Stimulated activated CD4-positive, alpha-beta T cell treated with anti-CD3 and anti-CD28 coated beads, TNF-alpha, amount 100 ng/mL, for 4 hours (primary cell): ENCODE measurements at regions not wholly inside any gene's neighbourhood (a gene's known extent, or its start where the extent isn't known, plus 50 kb on each side); places are given as distances from the start of the nearest gene placed in this dataset.
"Not testable (repeated sequence)": the region's sequence is repeated elsewhere in the genome, so short reads cannot be mapped to it uniquely, and the experiment has no call there.

ENCODE experiments used
- DNase-seq, 3 experiments: peaks; one replicate each; pipeline ENCODE4 v3.0.0-alpha.2; 2020; ENCODE audit warnings: low read depth in 3 of 3

DNA sequence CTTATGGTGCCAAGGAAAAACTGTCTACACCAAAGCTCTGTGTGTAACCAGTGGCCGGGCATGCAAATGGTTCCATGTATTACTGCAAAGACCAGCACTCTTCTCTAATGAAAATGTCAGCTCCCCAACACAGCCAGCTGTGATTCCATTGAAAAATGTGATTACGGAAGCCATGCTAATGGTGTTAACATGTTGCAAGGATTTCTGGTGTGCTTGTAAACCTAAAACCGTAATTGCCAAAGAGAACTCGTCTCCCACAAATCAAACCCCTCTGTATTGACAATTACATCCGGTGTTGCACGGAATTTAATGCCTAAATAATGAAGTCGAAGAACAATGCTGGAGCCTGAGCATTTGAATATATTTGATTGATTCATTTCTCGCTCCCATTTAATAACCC is 351.7 kb downstream of the NPIPA8 start:
- DNase-seq = no peak

DNA sequence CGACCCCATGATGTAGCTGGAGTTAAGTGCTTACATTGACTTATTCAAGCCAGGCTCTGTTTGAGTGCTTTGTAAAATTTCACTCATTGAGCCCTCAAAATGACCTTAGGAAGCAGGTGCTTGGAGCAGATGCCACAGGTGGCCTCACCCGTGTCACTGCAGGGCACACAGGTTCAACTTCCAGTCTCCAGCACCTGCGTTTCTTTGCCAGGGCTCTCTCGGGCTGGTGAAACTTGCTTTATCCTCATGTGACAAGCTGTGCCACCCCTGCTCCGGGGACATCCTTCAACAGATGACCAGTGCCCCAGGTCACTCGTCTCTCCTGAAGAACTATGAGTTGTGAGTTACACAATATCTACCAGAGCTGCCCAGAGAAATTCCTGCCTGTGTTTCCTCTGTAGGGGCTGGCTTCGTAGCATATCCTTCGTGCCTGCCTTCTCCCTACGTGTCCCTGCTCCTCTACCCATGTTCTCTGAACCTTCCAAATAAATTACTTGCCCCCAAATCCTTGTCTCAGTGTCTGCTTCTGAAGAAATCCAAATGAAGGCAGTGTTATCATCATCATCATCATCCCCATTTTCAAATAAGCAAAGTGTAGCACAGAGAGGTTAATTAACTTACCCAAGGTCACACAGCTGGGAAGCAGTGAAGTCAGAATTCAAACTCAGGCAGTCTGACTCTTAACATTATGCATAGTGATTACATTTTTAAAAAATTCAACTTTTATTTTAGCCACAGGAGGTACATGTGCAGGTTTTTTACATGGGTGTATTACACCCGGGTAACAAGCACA is 352.5 kb downstream of the NPIPA8 start:
- DNase-seq = no peak

DNA sequence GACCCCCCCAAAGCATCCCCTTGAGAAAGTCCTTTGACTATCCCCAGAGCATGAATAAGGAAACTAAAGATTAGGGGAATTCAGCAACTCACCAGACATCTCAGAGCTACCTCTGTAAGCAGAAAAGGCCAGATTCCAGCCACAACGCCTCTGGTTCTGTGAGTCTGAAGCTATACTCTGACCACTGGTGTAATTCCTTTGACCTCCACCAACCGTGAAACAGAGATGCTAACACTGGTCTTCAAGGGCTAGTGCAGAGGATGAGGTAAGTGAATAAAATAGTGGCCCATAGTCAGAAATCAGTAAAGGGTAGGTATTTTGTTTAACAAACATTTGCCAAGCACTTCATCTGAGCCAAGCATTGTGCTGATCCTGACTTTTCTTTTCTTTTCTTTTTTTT is 353.4 kb downstream of the NPIPA8 start:
- DNase-seq = no peak

DNA sequence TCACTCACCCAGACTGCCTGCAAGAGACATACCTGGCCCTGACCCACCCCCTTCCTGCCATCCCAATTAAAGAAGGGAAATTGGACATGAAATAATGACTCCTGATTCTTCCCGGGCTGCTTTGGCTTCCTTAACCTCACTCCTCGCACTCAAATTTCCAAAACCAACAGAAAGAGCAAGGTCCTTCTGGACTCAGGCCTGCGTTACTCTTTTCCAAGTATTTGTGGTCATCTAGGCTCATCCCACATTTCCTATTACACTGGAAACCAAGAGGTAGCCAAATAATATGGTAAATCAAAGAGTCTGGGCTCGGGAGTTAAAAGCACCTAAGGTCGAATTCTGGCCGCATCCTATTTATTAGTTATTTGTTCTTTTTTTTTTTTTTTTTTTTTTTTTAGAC is 359.3 kb downstream of the NPIPA8 start:
- DNase-seq = no peak

DNA sequence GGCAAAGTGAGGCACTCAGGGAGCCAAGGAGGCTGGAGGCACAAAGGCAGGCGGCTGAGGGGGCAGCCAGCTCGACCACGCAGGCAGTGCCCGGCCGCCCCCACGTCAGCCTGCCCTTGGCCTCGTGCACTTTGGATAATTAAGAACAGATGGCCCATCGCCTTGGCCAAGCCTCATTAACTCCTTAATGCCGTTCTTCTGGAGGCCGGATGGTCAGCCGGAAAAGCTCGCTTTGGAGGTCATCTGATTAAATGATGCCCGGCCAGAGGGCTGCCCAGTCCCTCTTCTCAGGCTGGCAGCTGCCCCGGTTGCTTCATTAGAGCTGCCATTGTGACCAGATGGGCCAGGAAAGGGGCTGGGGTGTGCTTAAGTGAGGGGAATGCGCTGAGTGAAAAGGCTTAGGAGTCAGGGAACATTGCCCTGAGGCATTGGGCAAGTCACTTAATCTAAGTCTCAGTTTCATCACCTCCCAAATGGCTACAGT is 364.0 kb downstream of the NPIPA8 start:
- no peak for DNase-seq

DNA sequence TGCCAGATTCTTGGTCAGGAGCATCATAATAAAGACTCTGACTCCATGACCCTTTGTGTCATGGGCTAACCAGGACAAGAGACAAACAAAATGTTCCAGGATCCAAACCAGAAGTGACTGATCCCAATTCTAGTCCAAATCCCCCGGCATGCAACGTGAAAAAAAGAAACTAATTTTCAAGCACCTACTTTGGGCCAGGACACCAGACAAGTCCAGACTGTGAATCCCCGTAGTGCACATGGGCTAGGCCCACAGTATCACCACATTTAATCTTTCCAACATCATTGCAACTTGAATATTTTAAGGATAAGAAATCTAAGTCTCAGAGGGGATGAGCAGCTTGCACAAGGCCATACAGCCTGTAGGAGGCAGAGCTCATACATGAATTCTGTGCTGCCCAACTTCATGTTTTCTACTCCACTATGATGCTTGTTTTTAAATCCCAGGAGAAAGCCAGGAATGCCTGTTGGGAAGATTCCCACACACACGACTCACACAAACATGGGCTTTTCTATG is 365.7 kb downstream of the NPIPA8 start:
- DNase-seq = no peak

DNA sequence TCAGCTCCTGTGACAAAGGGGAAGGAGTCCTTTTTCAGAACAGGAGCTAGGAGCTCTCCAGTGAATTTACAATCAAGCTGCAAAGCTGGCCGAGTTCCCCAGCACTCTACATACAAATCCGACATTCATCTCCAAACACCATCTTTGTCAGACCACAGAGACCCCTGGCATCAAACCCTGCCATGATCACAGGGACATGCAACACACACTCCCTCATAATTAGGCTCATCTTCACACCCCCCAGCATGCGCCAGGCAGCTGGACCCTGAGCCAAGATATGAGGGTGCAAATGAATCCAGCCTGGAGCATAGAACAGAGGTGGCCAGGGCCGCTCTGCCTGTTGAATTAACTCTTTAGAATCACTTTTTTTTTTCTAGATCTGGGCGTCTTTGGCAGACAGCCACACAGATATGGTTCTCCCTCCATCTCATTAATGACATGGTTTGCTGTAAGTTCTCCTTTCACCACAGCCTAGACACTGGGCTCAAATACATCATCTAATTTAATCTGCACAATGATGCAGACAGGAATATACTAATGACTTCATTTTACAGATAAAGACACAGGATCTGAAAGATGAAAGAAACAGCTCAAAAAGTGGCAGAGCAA is 366.3 kb downstream of the NPIPA8 start:
- DNase-seq = no peak

DNA sequence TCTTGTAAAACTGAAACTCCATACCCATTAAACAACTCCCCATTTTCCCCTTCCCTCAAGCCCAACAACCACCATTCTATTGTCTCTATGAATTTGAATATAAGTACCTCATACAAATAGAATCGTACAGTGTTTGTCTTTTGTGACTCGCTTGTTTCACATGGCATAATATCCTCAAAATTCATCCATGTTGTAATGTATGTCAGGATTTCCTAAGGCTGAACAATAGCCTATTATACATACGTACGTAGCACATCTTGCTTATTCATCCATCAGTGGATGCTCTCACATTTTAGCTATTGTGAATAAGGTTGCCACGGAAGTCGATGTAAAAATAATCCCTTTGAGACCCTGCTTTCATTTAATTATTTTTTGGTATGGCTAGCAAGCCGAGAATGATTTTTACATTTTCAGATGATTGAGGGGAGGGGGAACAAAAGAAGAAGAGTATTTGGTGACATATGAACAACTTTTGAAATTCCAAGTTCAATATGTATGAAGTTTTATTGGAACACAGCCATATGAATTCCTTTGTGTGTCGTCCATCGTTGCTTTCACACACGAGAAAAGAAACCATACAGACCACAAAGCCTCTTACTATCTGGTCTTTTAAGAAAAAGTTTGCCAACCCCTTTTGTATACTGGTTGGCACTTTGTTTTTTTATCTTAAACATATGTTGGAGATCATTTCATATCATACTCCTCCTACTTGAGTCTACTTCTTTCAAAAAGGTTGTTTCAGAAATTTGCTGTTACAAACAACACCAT is 371.2 kb downstream of the NPIPA8 start:
- no peak for DNase-seq

DNA sequence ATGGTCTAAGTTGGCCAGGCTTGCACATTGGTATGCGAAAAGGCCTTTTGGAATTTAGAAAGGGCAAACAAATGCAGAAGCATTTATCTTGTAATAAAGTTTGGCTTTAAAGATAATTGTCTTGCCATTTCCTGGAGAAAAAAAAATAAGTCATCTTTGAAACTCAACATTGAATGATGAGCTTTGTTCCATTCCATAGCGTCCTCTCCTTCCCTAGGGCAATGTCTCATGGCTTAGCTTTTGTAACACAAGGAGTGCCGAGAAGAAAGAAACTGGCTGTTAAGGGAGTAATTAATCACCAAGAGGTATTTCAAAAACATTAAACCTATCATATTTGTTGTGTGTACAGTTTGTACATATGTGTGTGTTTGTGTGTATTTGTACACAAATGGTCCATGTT is 372.3 kb downstream of the NPIPA8 start:
- no peak for DNase-seq

DNA sequence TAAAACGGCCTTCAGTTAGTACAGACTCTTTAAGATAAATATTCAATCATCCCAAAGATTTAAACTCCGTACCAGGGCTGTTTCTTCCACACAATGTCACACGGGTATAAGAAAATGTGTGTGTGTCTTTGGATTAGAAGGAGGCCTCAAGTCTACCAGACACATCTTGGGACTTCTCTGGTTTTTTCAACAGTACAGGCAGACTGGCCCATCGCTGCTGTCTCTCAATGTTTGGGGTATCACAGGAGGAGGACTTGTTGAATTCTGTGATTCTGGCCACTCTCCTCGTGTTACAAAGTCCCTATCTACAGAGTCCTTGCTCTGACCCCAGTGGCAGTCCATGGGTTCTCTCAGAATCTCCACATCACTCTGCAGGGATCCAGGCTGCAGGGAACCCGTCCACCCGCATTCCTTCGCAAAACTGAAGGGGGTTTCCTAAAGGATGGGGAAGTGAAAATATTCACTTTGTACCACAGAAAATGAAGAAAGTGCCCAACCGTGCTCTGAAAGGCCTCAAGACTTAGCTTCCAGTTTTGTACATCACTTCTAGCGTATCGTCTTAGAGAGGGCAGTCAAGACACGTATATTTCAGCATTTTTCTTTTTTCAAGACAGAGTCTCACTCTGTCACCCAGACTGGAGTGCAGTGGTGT is 373.2 kb downstream of the NPIPA8 start:
- DNase-seq = no peak

DNA sequence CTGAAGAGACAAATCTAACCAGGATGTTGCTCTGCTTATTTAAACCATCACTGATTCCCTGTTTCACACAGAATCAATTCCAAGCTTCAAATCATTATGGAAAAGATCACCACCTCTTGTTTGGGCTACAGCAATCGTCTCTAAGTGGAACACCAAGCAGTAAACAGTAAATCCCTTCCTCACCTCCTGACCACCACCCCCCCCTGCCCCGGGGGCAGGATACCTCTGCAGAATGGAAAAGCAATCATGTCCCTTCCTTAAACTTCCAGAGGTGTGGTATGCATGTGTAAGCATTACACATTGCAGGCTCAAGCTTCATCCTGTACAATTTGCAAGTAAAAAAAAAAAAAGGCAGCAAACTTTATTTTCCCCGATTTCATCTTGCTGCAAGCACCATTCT is 373.8 kb downstream of the NPIPA8 start:
- no peak for DNase-seq

DNA sequence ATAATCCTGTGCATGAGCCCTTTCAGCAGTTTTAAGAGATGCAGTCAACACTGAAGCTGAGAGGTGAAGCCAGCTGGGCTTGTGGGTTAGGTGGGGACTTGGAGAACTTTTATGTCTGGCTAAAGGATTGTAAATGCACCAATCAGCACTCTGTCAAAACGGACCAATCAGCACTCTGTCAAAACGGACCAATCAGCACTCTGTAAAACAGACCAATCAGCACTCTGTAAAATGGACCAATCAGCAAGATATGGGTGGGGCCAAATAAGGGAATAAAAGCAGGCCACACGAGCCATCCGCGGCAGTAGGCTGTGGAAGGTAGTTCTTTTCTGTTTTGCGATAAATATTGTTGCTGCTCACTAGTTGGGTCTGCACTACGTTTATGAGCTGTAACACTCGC is 374.7 kb downstream of the NPIPA8 start:
- DNase-seq = not testable (repeated sequence)

DNA sequence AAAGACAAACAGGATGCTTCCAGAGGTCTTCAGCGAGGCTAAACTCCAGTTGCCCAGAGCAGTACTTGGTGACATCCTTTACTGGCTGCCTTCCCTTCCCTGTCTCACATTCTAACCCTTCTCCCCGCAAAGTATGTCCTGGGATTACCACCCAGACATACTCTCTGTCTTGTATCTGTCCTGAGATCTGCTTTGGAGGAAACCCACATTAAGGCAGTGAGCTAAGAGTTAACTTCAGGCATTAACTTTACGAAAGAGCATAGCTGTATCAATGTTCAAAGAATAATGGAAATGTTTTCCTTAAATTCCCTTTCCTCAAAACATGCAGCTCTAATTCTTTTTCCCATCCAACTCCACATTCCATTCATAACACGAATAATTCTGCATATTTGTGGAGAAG is 385.2 kb downstream of the NPIPA8 start:
- no peak for DNase-seq

DNA sequence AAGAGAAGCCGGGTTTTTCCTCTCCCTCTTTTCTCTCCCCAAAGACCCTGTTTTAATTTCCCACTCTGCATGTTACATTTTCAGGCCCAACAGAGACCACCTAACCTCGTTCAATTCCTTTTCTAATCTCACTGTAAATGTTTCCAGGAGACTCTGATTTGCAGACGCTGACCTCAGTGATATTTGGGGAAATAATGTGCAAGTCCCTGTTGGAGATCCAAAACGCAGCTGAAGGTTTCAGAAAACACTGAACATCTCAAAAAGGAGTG is 386.6 kb downstream of the NPIPA8 start:
- DNase-seq = no peak

DNA sequence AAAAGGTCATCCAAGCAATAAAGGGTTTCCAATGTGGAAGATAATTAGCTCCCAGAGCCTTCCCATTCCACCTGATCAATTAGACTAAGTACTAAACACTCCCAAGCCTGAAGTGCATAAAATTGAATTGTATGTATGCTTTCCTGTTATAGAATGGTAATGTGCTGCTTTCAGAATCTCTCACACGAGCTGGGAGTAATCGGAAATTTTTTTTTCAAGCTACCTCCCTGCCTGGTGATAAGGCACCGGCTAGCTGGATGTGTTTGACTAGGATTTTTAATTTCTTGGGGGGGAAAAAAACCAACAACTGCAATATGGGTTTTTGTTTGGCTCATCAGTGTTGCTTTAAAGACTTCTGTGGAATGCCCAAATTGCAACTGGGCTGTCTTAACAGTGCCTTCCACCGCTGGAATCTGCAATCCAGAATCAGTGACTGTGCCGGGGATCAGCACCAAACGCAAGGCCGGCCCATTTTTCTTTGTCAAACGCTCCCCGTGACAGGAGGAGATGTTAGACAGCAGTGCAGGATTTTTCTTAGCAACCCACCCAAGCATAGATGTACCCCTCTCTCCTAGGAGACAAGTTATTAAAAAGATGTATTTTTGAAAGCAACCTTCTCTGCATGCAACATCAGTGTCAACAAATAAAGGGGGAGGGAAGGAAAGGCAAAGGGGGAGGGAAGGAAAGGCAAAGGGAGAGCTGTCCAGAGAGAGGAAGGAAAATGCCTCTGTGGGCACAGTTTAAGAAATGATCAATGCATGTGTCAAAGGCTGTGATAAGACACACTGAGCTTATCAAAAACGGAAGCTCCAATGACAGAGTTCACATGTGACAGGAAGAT is 387.2 kb downstream of the NPIPA8 start:
- DNase-seq = no peak

DNA sequence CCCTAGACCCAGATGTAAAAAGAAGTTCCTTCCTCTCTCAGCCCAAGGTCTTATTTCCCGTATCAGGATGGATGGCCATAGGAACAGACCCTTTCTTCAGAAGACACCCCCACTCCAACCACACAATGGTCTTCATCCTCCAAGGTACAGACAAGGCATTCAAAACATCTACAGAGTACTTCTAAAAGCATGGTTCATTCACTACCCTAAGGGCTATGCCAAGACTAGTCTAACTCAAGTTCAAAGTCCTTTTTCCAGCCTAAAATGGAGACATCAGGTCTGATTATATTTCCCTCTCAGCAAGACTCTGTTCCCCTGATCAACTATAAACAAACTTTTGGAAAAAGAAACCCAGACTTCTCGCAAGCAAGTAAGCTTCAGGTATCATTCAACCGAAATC is 388.9 kb downstream of the NPIPA8 start:
- DNase-seq = no peak

DNA sequence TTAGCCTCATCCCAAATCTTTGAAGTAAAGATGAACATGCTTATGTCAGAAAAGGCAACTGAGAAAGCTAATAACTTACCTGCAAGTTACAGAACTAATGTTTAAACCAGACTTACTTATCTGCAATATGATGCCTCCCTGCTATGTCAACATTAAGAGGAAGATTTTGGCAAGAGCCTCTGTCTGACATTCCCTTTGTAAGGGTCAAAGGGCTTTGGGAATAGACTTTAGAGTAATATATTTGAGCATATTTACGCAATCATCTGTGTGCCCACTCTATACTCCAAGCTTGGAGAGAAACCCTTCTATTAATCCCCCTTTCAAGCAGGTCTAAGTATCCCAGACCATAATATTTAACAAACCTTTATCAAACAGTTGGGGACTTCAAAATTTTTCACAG is 389.4 kb downstream of the NPIPA8 start:
- no peak for DNase-seq

DNA sequence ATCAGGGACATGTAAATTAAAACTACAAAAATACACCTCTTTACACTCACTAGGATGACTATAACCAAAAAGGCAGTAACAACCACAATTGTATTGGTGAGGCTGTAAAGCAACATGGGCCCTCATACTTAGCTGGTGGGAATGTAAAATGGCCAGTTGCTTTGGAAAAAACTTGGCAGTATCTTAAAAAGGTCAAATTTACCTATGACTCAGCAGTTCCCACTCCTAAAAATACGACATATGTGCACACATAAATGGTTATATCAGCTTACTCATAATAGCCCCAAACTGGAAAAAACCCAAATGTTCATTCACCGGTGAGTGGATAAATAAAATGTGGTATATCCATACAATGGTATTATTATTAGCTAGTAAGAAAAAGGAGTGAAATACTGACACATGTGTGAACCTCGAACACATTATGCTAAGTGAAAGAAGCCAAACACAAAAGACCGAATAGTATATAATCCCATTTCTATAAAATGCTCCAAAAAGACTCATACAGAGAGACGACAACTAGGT is 391.4 kb downstream of the NPIPA8 start:
- DNase-seq = no peak

DNA sequence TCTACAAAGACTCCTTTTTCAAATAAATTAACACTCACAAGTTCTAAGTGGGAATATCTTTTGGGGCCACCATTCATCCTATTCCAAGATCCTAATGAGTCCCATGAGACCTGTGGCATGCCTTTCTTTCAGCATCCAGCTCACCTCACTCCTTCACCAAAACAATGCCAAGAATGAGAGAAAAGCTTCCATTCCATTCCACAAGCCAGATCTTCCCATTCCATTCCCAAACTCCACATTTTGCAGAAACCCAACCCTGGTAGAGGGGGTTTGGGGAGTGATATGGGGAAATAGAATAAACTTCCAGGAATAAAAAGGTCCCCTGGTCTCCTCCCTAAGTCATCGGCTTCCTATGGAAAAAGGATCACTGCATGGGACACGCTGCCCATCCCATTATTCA is 392.2 kb downstream of the NPIPA8 start:
- DNase-seq = no peak

DNA sequence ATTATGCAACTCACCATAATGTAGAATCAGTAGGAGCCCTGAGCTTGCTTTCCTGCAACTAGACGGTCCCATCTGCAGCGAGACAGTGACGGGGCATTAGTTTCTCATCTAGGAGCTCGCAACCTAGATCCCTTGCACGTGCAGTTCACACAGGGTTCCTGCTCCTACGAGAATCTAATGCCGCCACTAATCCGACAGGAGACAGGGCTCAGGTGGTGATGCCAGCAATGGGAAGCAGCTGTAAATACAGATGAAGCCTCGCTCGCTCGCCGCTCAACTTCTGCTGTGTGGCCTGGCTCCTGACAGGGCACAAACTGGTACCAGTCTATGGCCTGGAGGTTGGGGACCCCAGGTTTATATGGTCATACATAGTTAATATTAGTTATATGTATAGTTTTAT is 394.5 kb downstream of the NPIPA8 start:
- DNase-seq = no peak
